ENCODE measurements at regions not wholly inside any gene's neighbourhood (a gene's known extent, or its start where the extent isn't known, plus 50 kb on each side); places are given as distances from the start of the nearest gene placed in this dataset.

DNA sequence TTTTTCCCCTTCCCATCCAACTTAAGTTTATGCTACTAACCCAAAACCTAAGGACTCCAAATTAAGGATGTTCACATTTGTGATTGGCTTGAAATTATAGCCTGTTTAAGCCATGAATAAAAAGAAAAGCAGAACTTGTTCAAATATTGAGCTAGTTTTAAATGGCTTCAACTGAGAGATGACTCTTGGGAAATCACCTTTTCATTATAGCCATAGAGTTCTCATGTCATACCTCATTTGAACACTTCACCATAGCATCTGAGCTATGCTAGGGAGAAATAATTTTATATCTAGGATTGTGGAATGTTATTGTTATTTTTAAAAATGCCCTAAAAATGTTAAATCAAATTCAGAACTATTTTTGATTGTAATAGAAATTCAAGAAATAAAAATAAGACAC lies 409.2 kb upstream of the RARB start:
- H3K79me2 ChIP-seq (ENCODE audit: control insufficient read depth in 1 of 2, insufficient read depth in 2 of 2, low read length in 2 of 2) = no peaks in the 10 kb centered on the region
- H3K23me2 ChIP-seq (ENCODE audit: low read depth, low read length) = no peaks in the 10 kb centered on the region
- no peak overlapping the region for H2BK15ac ChIP-seq (ENCODE audit: low read length)
- H2BK120ac ChIP-seq (replicated peaks; ENCODE audit: low read depth, low read length) = no peak overlapping the region
- ChIA-PET CTCF (ENCODE audit: partially characterized antibody) (interaction anchor here (0.5 to 9.2 kb wide), 4 partner anchors 15 to 277 kb away, joined by 3 to 46 read pairs (median 4); no protein-coding TSS in a partner anchor), POLR2A (ENCODE audit: partially characterized antibody) (no interaction called here)
- no peak for FAIRE-seq
- no peak overlapping the region for H3K4me2 ChIP-seq (ENCODE audit: insufficient read depth in 1 of 2, low read depth in 2 of 2, low read length in 2 of 2)
- H3K56ac ChIP-seq (replicated peaks; ENCODE audit: insufficient read length, low read depth, low read length) = no peak overlapping the region
- no peak overlapping the region for H4K91ac ChIP-seq (replicated peaks; ENCODE audit: insufficient read length, low read length)
- H2BK5ac ChIP-seq (ENCODE audit: low read depth, low read length) = no peak overlapping the region
- H3K79me1 ChIP-seq (ENCODE audit: low read depth, low read length) = no peaks in the 10 kb centered on the region
- no peak overlapping the region for H2AK5ac ChIP-seq (ENCODE audit: low read depth, low read length)
- no peak overlapping the region for H3K4ac ChIP-seq (replicated peaks; ENCODE audit: insufficient read length, low read depth, low read length)
- H4K8ac ChIP-seq (ENCODE audit: extremely low read depth, insufficient read depth, low read length) = no peak overlapping the region
- 0 out of 7 replicates have a peak, but pooled peaks cover 0 to 2% (median 0%) of the 10 kb centered on the region in 4 experiments for H3K4me1 ChIP-seq (replicated peaks in 1 of 4; ENCODE audit: control insufficient read depth in 3 of 4, insufficient read depth in 4 of 4, low read length in 3 of 4)
- no peaks in the 10 kb centered on the region for H3K27me3 ChIP-seq (replicated peaks in 1 of 4; ENCODE audit: control insufficient read depth in 3 of 4, extremely low read depth in 1 of 4, insufficient read depth in 3 of 4, low read length in 3 of 4)
- DNase-seq (ENCODE audit: low read depth in 1 of 2, low spot score in 2 of 2) = no peak
- H3K14ac ChIP-seq (ENCODE audit: insufficient read length) = no peak overlapping the region
- H3K27ac ChIP-seq (ENCODE audit: low read depth, low read length) = no peak overlapping the region
- no peaks in the 10 kb centered on the region for H3K9me3 ChIP-seq (ENCODE audit: insufficient read depth in 2 of 2, low read depth in 1 of 2, low read length in 1 of 2)
- H3K23ac ChIP-seq (ENCODE audit: insufficient read length) = no peak overlapping the region
- no peak overlapping the region for H2BK12ac ChIP-seq (ENCODE audit: low read depth, low read length)
- no peak overlapping the region for H3K9ac ChIP-seq (replicated peaks in 1 of 4; ENCODE audit: extremely low read depth in 1 of 4, low read depth in 3 of 4, low read length in 3 of 4)
- no peak overlapping the region for H4K5ac ChIP-seq (ENCODE audit: insufficient read length, low read depth, low read length)
- H2BK20ac ChIP-seq (ENCODE audit: low read length) = no peak overlapping the region
- H4K20me1 ChIP-seq (replicated peaks in 1 of 2; ENCODE audit: control insufficient read depth in 1 of 2, insufficient read depth in 2 of 2, low read length in 2 of 2) = no peaks in the 10 kb centered on the region
- H3K36me3 ChIP-seq (ENCODE audit: control insufficient read depth in 2 of 4, insufficient read depth in 4 of 4, low read length in 3 of 4) = no peaks in the 10 kb centered on the region
- no peak overlapping the region for H3K18ac ChIP-seq (ENCODE audit: extremely low read depth, low read length)
- H3K4me3 ChIP-seq (ENCODE audit: extremely low read depth in 1 of 4, insufficient read depth in 2 of 4, low read depth in 3 of 4, low read length in 4 of 4) = no peak overlapping the region
- no peak overlapping the region for H2AFZ ChIP-seq (ENCODE audit: low read length)
- TF ChIP-seq RFX5 (IDR thresholded peaks at IDR 0.05; ENCODE audit: borderline replicate concordance, low read depth, low read length) (no peak), SP4 (IDR thresholded peaks at IDR 0.05; ENCODE audit: low read length) (no peak), CBX8 (IDR thresholded peaks at IDR 0.05; ENCODE audit: borderline replicate concordance, low read depth, low read length) (no peak), JUN (IDR thresholded peaks at IDR 0.05; ENCODE audit: low read depth, low read length) (no peak), SAP30 (IDR thresholded peaks at IDR 0.05; ENCODE audit: insufficient read depth, insufficient replicate concordance, low read length) (no peak), CREB1 (IDR thresholded peaks at IDR 0.05) (no peak), TAF1 (IDR thresholded peaks at IDR 0.05; ENCODE audit: low read depth, low read length) (no peak), SIN3A (conservative IDR thresholded peaks at IDR 0.05 in 1 of 2, IDR thresholded peaks at IDR 0.05 in 1 of 2; ENCODE audit: low read depth in 1 of 2, low read length in 2 of 2) (no peak), HDAC6 (IDR thresholded peaks at IDR 0.05; ENCODE audit: low read depth, low read length) (no peak), SIRT6 (IDR thresholded peaks at IDR 0.05; ENCODE audit: low read length) (no peak), TCF12 (IDR thresholded peaks at IDR 0.05; ENCODE audit: low read depth, low read length) (no peak), EGR1 (IDR thresholded peaks at IDR 0.05; ENCODE audit: borderline replicate concordance, low read depth, low read length) (no peak)
- TF ChIP-seq, protein P1, sequence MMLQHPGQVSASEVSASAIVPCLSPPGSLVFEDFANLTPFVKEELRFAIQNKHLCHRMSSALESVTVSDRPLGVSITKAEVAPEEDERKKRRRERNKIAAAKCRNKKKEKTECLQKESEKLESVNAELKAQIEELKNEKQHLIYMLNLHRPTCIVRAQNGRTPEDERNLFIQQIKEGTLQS (IDR thresholded peaks at IDR 0.05; ENCODE audit: insufficient read depth, low read depth, low read length) = no peak
- TF ChIP-seq, protein P2, sequence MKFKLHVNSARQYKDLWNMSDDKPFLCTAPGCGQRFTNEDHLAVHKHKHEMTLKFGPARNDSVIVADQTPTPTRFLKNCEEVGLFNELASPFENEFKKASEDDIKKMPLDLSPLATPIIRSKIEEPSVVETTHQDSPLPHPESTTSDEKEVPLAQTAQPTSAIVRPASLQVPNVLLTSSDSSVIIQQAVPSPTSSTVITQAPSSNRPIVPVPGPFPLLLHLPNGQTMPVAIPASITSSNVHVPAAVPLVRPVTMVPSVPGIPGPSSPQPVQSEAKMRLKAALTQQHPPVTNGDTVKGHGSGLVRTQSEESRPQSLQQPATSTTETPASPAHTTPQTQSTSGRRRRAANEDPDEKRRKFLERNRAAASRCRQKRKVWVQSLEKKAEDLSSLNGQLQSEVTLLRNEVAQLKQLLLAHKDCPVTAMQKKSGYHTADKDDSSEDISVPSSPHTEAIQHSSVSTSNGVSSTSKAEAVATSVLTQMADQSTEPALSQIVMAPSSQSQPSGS (IDR thresholded peaks at IDR 0.05; ENCODE audit: low read length) = no peak

Data from H1 (cell line).